Ascending aorta (tissue), 2 donors: ENCODE measurements at regions not wholly inside any gene's neighbourhood (a gene's known extent, or its start where the extent isn't known, plus 50 kb on each side); places are given as distances from the start of the nearest gene placed in this dataset.

ENCODE experiments used
- DNase-seq, 2 donors: peaks; one replicate each; pipeline ENCODE4 v3.0.0-alpha.2; 2019; ENCODE audit warnings: low spot score in 2 of 2
- H3K27ac ChIP-seq, 2 donors: fragments of 200-600 bp; sonication (generic); one replicate each; pipeline ENCODE4 v1.5.1; 2016 to 2017; ENCODE audit warnings: mild to moderate bottlenecking in 1 of 2
- H3K27me3 ChIP-seq: fragments of 200-600 bp; sonication (generic); one replicate; pipeline ENCODE4 v1.5.1; 2017
- H3K36me3 ChIP-seq, 2 donors: fragments of 200-600 bp; sonication (generic); one replicate each; pipeline ENCODE4 v1.5.1; 2016
- H3K4me1 ChIP-seq, 2 donors: fragments of 200-600 bp; sonication (generic); one replicate each; pipeline ENCODE4 v1.5.1; 2016 to 2017; ENCODE audit warnings: mild to moderate bottlenecking in 1 of 2
- H3K4me3 ChIP-seq, 2 donors: fragments of 200-600 bp; sonication (generic); one replicate each; pipeline ENCODE4 v1.5.1; 2016 to 2017; ENCODE audit warnings: mild to moderate bottlenecking in 1 of 2
- H3K9me3 ChIP-seq, 2 donors: fragments of 200-600 bp; sonication (generic); one replicate each; pipeline ENCODE4 v1.5.1; 2016
- intact Hi-C: fragments of 100-400 bp; cut with DNase I; formaldehyde crosslinking; loops from one replicate; pipeline ENCODE4 v1.15.1; 2023
- TF ChIP-seq, protein P1 (sequence below), 3 experiments: fragments of 200-600 bp in 2 of 3; fragments of 450-650 bp in 1 of 3; sonication (generic) in 2 of 3; IDR thresholded peaks; one replicate each; pipeline ENCODE4 v1.5.1; 2016 to 2019; ENCODE audit warnings: antibody characterized with exemption in 3 of 3, mild to moderate bottlenecking in 1 of 3, moderate library complexity in 1 of 3

DNA sequence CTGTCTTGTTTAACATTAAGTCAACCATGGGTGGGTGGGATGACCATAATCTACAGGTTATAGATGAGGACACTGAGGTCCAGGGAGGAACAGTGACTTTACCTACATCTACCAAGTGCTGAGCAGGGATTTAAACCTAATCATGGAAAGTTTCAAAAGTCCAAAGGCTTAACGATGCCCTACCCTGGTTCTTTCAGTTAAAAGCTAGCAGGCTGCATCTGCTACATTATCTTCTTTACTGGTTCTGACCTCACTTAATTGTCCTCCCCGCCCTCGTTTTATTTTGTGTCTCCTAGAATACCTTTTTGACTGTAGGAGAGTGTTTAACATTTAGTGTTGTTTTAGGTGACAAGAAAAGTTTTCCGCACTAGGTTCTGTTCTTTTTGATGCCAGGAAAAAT is 735.2 kb downstream of the TLR4 start:
- intact Hi-C loops, result no loop called here
- DNase-seq, result no peak
- H3K27me3 ChIP-seq, result no peaks in the 10 kb centered on the region

DNA sequence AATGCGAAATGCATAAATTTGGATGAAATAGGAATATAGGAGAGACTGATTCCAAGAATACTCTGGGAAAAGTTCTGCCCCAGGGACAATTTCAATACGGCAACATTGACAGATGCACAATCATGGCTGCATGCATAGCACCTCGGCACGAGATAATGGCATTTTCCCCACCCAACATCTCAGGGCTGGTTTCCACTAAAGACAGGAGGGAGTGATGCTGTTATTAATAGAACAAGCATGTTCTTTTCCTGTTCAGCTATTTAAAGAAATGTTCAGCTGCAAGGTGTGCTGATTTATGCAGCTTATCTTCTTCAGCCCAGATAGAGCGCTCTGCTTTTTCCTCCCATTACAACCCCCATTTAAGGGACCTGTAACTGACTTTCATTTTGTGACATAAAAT is 740.2 kb downstream of the TLR4 start:
- Histone ChIP-seq H3K4me3 (no peak overlapping the region), H3K36me3 (no peaks in the 10 kb centered on the region), H3K9me3 (no peaks in the 10 kb centered on the region), H3K27me3 (no peaks in the 10 kb centered on the region), H3K27ac (no peak overlapping the region), H3K4me1 (no peaks in the 10 kb centered on the region)
- TF ChIP-seq, protein P1, sequence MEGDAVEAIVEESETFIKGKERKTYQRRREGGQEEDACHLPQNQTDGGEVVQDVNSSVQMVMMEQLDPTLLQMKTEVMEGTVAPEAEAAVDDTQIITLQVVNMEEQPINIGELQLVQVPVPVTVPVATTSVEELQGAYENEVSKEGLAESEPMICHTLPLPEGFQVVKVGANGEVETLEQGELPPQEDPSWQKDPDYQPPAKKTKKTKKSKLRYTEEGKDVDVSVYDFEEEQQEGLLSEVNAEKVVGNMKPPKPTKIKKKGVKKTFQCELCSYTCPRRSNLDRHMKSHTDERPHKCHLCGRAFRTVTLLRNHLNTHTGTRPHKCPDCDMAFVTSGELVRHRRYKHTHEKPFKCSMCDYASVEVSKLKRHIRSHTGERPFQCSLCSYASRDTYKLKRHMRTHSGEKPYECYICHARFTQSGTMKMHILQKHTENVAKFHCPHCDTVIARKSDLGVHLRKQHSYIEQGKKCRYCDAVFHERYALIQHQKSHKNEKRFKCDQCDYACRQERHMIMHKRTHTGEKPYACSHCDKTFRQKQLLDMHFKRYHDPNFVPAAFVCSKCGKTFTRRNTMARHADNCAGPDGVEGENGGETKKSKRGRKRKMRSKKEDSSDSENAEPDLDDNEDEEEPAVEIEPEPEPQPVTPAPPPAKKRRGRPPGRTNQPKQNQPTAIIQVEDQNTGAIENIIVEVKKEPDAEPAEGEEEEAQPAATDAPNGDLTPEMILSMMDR (IDR thresholded peaks at IDR 0.05), result no peak
- DNase-seq, result no peak
- intact Hi-C loops, result no loop called here

More for the DNA sequence above, 735.2 kb downstream of the TLR4 start:
- no peaks in the 10 kb centered on the region for H3K9me3 ChIP-seq
- no peak overlapping the region for H3K27ac ChIP-seq
- TF ChIP-seq, protein P1 (IDR thresholded peaks at IDR 0.05), result no peak
- no peaks in the 10 kb centered on the region for H3K36me3 ChIP-seq
- H3K4me1 ChIP-seq, result no peaks in the 10 kb centered on the region
- H3K4me3 ChIP-seq, result no peak overlapping the region

DNA sequence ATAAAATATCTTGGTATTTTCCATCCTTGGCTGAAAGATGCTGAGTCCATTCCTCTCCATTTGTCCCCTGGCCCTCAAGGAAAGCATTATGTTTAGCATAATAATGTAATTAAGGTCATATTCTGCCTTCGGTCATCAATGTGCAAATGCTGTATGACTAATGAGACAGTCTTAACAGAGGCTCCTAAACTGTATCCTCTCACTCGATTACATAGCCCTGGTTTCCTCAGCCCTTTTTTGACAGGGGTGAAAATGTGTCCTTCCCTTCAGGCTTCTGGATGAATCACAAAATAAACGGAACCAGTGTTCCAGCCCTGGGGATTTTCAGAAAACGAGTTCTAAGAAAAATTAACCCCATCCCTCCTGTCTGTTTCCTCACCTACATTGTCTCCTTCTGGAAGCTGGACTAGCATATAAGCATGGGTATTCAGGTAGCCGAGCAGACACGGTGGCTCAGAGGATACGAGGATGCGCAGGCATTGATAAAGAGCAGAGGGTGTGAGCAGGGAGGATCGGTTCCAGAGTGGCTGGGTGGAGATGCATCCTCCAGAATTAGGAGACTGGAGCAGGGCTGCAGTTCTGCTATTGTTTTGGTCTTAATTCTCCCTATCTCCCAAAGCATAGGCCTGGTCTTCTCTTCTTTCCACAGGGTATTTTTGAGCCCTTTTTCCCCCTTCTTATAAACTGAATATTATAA is 742.9 kb downstream of the TLR4 start:
- Histone ChIP-seq H3K9me3 (no peaks in the 10 kb centered on the region), H3K36me3 (no peaks in the 10 kb centered on the region), H3K27ac (no peak overlapping the region), H3K4me1 (no peaks in the 10 kb centered on the region), H3K4me3 (no peak overlapping the region), H3K27me3 (no peaks in the 10 kb centered on the region)
- TF ChIP-seq, protein P1 (IDR thresholded peaks at IDR 0.05), result no peak
- DNase-seq, result no peak
- intact Hi-C loops, result no loop called here

DNA sequence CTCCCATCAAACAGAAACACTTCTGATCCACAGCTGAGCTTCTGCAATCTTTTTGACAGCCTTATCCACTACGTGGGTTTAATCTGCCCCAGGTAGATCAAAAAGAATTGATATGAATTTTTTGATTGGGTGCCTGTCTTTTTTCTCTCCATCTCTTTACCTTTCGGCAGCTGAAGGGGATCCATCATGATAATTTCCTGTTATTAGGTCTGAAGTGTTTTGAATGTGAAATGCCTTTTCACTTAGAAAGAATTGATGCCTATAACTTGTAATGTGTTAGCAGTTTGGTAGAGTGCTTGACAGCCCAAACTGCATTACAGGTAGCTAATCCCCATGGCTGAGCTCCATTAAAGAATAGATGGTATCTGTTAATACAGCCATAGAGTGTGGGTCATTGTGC is 745.4 kb downstream of the TLR4 start:
- H3K27me3 ChIP-seq, result no peaks in the 10 kb centered on the region
- TF ChIP-seq, protein P1 (IDR thresholded peaks at IDR 0.05), result no peak
- no peak overlapping the region for H3K27ac ChIP-seq
- intact Hi-C loops, result no loop called here
- H3K9me3 ChIP-seq, result no peaks in the 10 kb centered on the region
- H3K36me3 ChIP-seq, result no peaks in the 10 kb centered on the region
- H3K4me1 ChIP-seq, result no peaks in the 10 kb centered on the region
- H3K4me3 ChIP-seq, result no peak overlapping the region
- DNase-seq, result no peak

DNA sequence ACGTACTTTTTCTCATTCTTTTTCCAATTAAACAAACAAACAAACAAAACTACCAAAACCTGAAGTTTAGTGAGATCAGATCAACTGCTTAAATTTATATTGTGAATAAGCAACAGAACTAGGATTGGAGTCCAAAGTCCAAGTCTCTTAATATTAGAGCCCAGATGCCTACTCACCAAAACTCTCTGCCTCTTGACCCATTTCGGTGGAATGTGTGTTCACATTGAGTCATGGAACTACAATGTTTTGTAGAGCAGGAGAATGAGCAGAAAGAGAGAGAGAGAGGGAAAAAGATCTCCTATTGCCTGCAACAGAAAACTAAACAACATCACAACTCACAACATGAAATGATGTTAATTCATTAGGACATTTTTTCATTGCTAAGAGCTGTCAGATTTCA is 751.1 kb downstream of the TLR4 start:
- Histone ChIP-seq H3K9me3 (no peaks in the 10 kb centered on the region), H3K27ac (no peak overlapping the region), H3K27me3 (no peaks in the 10 kb centered on the region), H3K4me3 (no peak overlapping the region), H3K4me1 (no peaks in the 10 kb centered on the region), H3K36me3 (no peaks in the 10 kb centered on the region)
- DNase-seq, result no peak
- intact Hi-C loops, result no loop called here
- TF ChIP-seq, protein P1 (IDR thresholded peaks at IDR 0.05), result no peak

DNA sequence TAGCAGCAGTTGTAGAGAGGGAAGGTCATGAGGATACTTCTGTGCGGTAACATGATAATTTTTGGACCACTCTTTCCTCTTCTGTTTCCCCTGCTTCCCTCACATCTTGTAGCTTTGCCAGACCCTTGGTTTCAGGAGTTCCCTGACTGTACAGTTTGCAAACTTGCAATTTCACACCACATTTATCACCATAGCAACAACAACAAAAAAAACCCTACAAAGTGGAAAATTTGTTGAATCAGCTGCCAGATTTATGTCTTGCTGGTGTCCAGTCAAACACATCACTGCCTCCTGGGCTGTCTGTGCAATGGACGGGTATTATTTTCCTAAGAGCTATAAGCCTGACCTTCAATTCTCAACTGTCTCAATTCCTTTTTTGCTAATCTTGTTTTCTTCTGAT is 751.6 kb downstream of the TLR4 start:
- Histone ChIP-seq H3K9me3 (no peaks in the 10 kb centered on the region), H3K27me3 (no peaks in the 10 kb centered on the region), H3K4me1 (no peaks in the 10 kb centered on the region), H3K4me3 (no peak overlapping the region), H3K36me3 (no peaks in the 10 kb centered on the region), H3K27ac (no peak overlapping the region)
- DNase-seq, result no peak
- TF ChIP-seq, protein P1 (IDR thresholded peaks at IDR 0.05), result no peak
- intact Hi-C loops, result no loop called here
